HepG2 (cell line): ENCODE measurements at regions not wholly inside any gene's neighbourhood (a gene's known extent, or its start where the extent isn't known, plus 50 kb on each side); places are given as distances from the start of the nearest gene placed in this dataset.
"Not testable (repeated sequence)": the region's sequence is repeated elsewhere in the genome, so short reads cannot be mapped to it uniquely, and the experiment has no call there.

Source experiments
- BRCA1 ChIP-seq: sonication (generic); formaldehyde crosslinking; IDR thresholded peaks from 2 replicates; pipeline ENCODE4 v1.4.0; 2020; ENCODE audit warnings: missing genetic modification reagents
- NCOR1 ChIP-seq: fragments of 200-600 bp; sonication (generic); IDR thresholded peaks from 2 replicates; pipeline ENCODE4 v1.7.0; 2017; ENCODE audit warnings: antibody characterized with exemption, low read length, borderline replicate concordance
- POLR2A ChIP-seq, 2 experiments: IDR thresholded peaks; 2 replicates each; pipeline ENCODE4 v1.6.1; 2011; ENCODE audit warnings: low read depth in 2 of 2, low read length in 2 of 2, mild to moderate bottlenecking in 1 of 2, moderate library complexity in 1 of 2; ENCODE audit not compliant: insufficient read depth in 1 of 2

GRCh38 chr3:91469251-91469650 is 2361.8 kb downstream of the EPHA3 start:
- TF ChIP-seq NCOR1; POLR2A (IDR thresholded peaks at IDR 0.05; ENCODE audit: insufficient read depth in 1 of 2, low read depth in 2 of 2, low read length in 2 of 2); BRCA1 (CRISPR knock-in tag): not testable (repeated sequence)
